HepG2 (cell line): ENCODE measurements at regions not wholly inside any gene's neighbourhood (a gene's known extent, or its start where the extent isn't known, plus 50 kb on each side); places are given as distances from the start of the nearest gene placed in this dataset.

ENCODE experiments used
- BRCA1 ChIP-seq: sonication (generic); formaldehyde crosslinking; IDR thresholded peaks from 2 replicates; pipeline ENCODE4 v1.4.0; 2020; ENCODE audit warnings: missing genetic modification reagents
- NCOA5 ChIP-seq: sonication (generic); formaldehyde crosslinking; IDR thresholded peaks from 2 replicates; pipeline ENCODE4 v1.4.0; 2020; ENCODE audit warnings: missing genetic modification reagents
- SAP130 ChIP-seq: IDR thresholded peaks from 2 replicates; pipeline ENCODE4 v1.6.1; 2016; ENCODE audit warnings: low read depth
- ZNF468 ChIP-seq: sonication (generic); formaldehyde crosslinking; IDR thresholded peaks from 2 replicates; pipeline ENCODE4 v1.8.0; 2022; ENCODE audit warnings: mild to moderate bottlenecking, moderate library complexity, missing genetic modification reagents
- TF ChIP-seq, protein P1 (sequence below): sonication (generic); formaldehyde crosslinking; IDR thresholded peaks from 2 replicates; pipeline ENCODE4 v1.4.0; 2020; ENCODE audit warnings: missing genetic modification reagents, borderline replicate concordance
- TF ChIP-seq, protein P2 (sequence below), 2 experiments: sonication (generic) in 1 of 2; formaldehyde crosslinking in 1 of 2; IDR thresholded peaks; 2 replicates each; pipeline versions ENCODE4 v1.4.0 to v1.6.1; 2016 to 2020; ENCODE audit warnings: borderline replicate concordance in 1 of 2, low read depth in 1 of 2, mild to moderate bottlenecking in 1 of 2, missing genetic modification reagents in 1 of 2
- TF ChIP-seq, protein P3 (sequence below): sonication (generic); formaldehyde crosslinking; conservative IDR thresholded peaks from 2 replicates; pipeline ENCODE4 v1.8.0; 2022; ENCODE audit warnings: low read depth, missing genetic modification reagents

DNA sequence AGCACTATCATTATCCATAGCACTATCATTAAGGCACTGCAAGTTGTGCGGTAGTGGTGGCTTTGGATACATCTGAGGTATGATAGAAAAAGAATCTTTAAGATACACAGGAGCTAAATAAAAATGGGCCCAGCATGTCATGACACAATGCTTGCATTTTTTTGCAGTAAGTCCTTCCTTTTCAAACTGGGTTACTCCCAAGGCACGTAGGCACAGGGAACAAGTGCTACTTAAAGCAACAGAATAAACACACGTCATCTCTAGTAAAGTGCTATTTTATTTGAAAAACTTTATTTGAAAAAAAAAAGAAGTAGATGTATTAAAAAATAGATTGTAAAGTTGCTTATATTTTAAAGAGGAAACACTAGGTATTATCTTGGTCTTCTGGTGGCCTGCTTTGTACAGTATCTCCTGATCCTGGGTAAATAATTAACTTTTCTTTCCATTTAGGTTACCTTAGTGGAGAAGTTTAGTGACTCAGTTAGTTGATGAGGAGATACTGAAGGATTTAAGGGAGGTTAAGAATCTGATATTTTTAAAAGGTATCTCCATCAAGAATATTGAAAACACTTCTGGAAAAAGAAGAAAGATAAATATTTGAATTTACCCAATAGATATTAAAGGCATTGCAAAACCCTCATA lies 129.6 kb downstream of the EDN1 start (continued):
- TF ChIP-seq, protein P1, sequence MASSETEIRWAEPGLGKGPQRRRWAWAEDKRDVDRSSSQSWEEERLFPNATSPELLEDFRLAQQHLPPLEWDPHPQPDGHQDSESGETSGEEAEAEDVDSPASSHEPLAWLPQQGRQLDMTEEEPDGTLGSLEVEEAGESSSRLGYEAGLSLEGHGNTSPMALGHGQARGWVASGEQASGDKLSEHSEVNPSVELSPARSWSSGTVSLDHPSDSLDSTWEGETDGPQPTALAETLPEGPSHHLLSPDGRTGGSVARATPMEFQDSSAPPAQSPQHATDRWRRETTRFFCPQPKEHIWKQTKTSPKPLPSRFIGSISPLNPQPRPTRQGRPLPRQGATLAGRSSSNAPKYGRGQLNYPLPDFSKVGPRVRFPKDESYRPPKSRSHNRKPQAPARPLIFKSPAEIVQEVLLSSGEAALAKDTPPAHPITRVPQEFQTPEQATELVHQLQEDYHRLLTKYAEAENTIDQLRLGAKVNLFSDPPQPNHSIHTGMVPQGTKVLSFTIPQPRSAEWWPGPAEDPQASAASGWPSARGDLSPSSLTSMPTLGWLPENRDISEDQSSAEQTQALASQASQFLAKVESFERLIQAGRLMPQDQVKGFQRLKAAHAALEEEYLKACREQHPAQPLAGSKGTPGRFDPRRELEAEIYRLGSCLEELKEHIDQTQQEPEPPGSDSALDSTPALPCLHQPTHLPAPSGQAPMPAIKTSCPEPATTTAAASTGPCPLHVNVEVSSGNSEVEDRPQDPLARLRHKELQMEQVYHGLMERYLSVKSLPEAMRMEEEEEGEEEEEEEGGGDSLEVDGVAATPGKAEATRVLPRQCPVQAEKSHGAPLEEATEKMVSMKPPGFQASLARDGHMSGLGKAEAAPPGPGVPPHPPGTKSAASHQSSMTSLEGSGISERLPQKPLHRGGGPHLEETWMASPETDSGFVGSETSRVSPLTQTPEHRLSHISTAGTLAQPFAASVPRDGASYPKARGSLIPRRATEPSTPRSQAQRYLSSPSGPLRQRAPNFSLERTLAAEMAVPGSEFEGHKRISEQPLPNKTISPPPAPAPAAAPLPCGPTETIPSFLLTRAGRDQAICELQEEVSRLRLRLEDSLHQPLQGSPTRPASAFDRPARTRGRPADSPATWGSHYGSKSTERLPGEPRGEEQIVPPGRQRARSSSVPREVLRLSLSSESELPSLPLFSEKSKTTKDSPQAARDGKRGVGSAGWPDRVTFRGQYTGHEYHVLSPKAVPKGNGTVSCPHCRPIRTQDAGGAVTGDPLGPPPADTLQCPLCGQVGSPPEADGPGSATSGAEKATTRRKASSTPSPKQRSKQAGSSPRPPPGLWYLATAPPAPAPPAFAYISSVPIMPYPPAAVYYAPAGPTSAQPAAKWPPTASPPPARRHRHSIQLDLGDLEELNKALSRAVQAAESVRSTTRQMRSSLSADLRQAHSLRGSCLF (CRISPR knock-in tag) = no peak
- TF ChIP-seq NCOA5 (CRISPR knock-in tag) (no peak), SAP130 (CRISPR knock-in tag) (no peak), ZNF468 (CRISPR knock-in tag) (no peak), BRCA1 (CRISPR knock-in tag) (no peak)
- TF ChIP-seq, protein P2, sequence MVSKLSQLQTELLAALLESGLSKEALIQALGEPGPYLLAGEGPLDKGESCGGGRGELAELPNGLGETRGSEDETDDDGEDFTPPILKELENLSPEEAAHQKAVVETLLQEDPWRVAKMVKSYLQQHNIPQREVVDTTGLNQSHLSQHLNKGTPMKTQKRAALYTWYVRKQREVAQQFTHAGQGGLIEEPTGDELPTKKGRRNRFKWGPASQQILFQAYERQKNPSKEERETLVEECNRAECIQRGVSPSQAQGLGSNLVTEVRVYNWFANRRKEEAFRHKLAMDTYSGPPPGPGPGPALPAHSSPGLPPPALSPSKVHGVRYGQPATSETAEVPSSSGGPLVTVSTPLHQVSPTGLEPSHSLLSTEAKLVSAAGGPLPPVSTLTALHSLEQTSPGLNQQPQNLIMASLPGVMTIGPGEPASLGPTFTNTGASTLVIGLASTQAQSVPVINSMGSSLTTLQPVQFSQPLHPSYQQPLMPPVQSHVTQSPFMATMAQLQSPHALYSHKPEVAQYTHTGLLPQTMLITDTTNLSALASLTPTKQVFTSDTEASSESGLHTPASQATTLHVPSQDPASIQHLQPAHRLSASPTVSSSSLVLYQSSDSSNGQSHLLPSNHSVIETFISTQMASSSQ (IDR thresholded peaks at IDR 0.05; ENCODE audit: low read depth) = peak; percentile 71
- TF ChIP-seq, protein P2 (CRISPR knock-in tag; IDR thresholded peaks at IDR 0.05; ENCODE audit: borderline replicate concordance) = no peak
- TF ChIP-seq, protein P3, sequence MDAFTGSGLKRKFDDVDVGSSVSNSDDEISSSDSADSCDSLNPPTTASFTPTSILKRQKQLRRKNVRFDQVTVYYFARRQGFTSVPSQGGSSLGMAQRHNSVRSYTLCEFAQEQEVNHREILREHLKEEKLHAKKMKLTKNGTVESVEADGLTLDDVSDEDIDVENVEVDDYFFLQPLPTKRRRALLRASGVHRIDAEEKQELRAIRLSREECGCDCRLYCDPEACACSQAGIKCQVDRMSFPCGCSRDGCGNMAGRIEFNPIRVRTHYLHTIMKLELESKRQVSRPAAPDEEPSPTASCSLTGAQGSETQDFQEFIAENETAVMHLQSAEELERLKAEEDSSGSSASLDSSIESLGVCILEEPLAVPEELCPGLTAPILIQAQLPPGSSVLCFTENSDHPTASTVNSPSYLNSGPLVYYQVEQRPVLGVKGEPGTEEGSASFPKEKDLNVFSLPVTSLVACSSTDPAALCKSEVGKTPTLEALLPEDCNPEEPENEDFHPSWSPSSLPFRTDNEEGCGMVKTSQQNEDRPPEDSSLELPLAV (CRISPR knock-in tag) = no peak
